HG03196 (cell line): ENCODE measurements at regions not wholly inside any gene's neighbourhood (a gene's known extent, or its start where the extent isn't known, plus 50 kb on each side); places are given as distances from the start of the nearest gene placed in this dataset.

Source experiments
- ATAC-seq: cut with Tn5 transposase; IDR thresholded peaks from one replicate; pipeline ENCODE4 v1.9.1; 2021; ENCODE audit not compliant: unreplicated experiment

GRCh38 chr3:72109327-72110259 lies 324.6 kb upstream of the PROK2 start:
- no peak for ATAC-seq

GRCh38 chr3:72105306-72105705 lies 320.4 kb upstream of the PROK2 start:
- no peak for ATAC-seq

- peak; percentile 56 for ATAC-seq
Measured at GRCh38 chr3:72102112-72102616, 317.2 kb upstream of the PROK2 start.

GRCh38 chr3:72101494-72101893 lies 316.5 kb upstream of the PROK2 start:
- ATAC-seq: no peak

- peak; percentile 57 for ATAC-seq
Measured at GRCh38 chr3:72100601-72101187, 315.7 kb upstream of the PROK2 start.

- no peak for ATAC-seq
Measured at GRCh38 chr3:72100080-72100511, 315.1 kb upstream of the PROK2 start.

GRCh38 chr3:72099326-72100079 lies 314.6 kb upstream of the PROK2 start:
- no peak for ATAC-seq

GRCh38 chr3:72097053-72097452 lies 312.1 kb upstream of the PROK2 start:
- ATAC-seq: no peak

GRCh38 chr3:72095521-72095920 lies 310.6 kb upstream of the PROK2 start:
- ATAC-seq: no peak

- no peak for ATAC-seq
Measured at GRCh38 chr3:72093992-72094334, 309.0 kb upstream of the PROK2 start.

- no peak for ATAC-seq
Measured at GRCh38 chr3:72093270-72093991, 308.5 kb upstream of the PROK2 start.

GRCh38 chr3:72092778-72093177 lies 307.8 kb upstream of the PROK2 start:
- no peak for ATAC-seq

GRCh38 chr3:72088486-72089025 lies 303.6 kb upstream of the PROK2 start:
- no peak for ATAC-seq

GRCh38 chr3:72087420-72087819 lies 302.5 kb upstream of the PROK2 start:
- ATAC-seq: no peak

- no peak for ATAC-seq
Measured at GRCh38 chr3:72086743-72087087, 301.8 kb upstream of the PROK2 start.

GRCh38 chr3:72086042-72086742 lies 301.2 kb upstream of the PROK2 start:
- ATAC-seq: no peak

GRCh38 chr3:72085036-72085435 lies 300.1 kb upstream of the PROK2 start:
- no peak for ATAC-seq

GRCh38 chr3:72082776-72083462 lies 298.0 kb upstream of the PROK2 start:
- peak; percentile 2 for ATAC-seq

- ATAC-seq: peak; percentile 54
Measured at GRCh38 chr3:72082186-72082715, 297.3 kb upstream of the PROK2 start.
